T-helper 1 cell treated with Interleukin-12 subunit alpha and Interleukin-12 subunit beta and Interleukin-4 antibody, amounts not matched to agents 30 μg/mL and 1 μg/mL, for 36 hours (primary cell): ENCODE measurements at regions not wholly inside any gene's neighbourhood (a gene's known extent, or its start where the extent isn't known, plus 50 kb on each side); places are given as distances from the start of the nearest gene placed in this dataset.
"Not testable (repeated sequence)": the region's sequence is repeated elsewhere in the genome, so short reads cannot be mapped to it uniquely, and the experiment has no call there.

Experiments
- H3K27ac Mint-ChIP-seq: one replicate; pipeline ENCODE4 v1.8.0; 2021; ENCODE audit warnings: mild to moderate bottlenecking, mixed read lengths
- H3K27me3 Mint-ChIP-seq: one replicate; pipeline ENCODE4 v1.8.0; 2021; ENCODE audit warnings: low read depth, mixed read lengths
- H3K36me3 Mint-ChIP-seq: one replicate; pipeline ENCODE4 v1.8.0; 2021; ENCODE audit warnings: low read depth, mixed read lengths
- H3K4me1 Mint-ChIP-seq: one replicate; pipeline ENCODE4 v1.8.0; 2021; ENCODE audit warnings: low read depth, mixed read lengths
- H3K4me3 Mint-ChIP-seq: one replicate; pipeline ENCODE4 v1.8.0; 2021; ENCODE audit warnings: mild to moderate bottlenecking, moderate library complexity, mixed read lengths
- H3K9me3 Mint-ChIP-seq: one replicate; pipeline ENCODE4 v1.8.0; 2021; ENCODE audit warnings: mixed read lengths

DNA sequence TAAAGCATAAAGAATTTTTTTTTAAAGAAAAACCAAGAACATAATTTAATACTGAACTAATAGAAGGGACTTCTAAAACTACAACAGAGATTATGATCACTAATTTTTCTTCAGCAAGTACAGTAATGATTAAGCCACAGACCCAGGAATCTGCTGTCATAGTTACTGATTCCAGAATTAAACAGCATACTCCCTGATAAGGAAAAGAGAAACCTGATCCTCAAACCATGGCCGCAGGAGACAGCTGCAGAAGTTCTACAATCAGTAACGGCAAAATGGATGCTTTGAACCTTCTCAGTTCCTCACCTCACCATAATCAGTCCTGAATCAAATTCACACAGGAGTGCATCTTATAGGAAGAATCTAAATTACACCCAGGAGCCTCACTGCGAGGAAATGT, 939.0 kb upstream of the SLITRK1 start:
- Mint-ChIP-seq H3K4me1 (no peaks in the 10 kb centered on the region), H3K9me3 (no peaks in the 10 kb centered on the region), H3K4me3 (no peak overlapping the region), H3K27me3 (no peaks in the 10 kb centered on the region), H3K36me3 (no peaks in the 10 kb centered on the region), H3K27ac (no peak overlapping the region)

DNA sequence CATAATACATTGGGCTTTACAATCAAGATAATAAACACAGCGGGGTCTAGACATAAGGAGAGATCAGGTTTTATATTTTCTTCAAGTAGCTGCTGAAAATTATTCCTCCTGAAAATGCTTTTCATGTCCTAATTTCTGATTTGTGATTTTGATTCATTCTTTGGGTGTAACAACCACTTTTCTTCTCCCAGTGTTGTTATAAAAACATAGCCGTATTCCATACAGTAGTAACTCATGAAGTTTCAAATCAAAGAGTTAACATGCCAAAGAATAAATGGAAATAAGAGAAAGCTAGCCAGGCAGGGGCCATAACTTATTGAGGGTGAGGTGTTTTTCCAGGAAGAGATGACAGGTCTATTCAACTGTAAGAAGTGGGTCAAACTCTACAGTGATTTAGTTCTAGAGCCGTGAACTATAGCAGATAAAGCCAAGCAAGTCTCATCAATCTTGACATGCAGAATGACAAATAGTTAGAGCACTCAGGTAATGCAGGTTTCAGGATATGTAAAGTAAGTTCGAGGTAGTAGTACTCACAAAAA, 934.4 kb upstream of the SLITRK1 start:
- no peaks in the 10 kb centered on the region for H3K27me3 Mint-ChIP-seq

DNA sequence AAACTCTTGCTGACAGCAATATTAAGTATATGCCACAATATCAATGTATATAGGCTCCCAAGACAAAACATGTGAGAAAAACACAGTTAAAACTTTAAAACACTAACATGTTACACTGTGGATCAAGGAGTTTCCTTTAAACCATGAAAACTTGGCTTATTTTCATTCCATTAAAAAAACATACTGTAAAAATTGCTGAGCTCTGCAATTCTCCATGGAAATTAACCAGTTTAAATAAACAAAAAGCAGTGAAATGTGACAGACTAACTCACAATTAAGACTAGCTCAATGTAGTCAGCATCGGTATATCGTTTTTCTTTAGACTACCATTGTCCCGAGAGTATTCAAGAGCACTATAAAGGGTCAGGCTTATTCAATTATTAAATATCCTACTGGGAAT, 930.5 kb upstream of the SLITRK1 start:
- Mint-ChIP-seq H3K36me3 (no peaks in the 10 kb centered on the region), H3K27ac (no peak overlapping the region), H3K9me3 (no peaks in the 10 kb centered on the region), H3K4me3 (no peak overlapping the region), H3K4me1 (no peaks in the 10 kb centered on the region), H3K27me3 (no peaks in the 10 kb centered on the region)

More for the DNA sequence above, 934.4 kb upstream of the SLITRK1 start:
- Mint-ChIP-seq H3K4me1 (no peaks in the 10 kb centered on the region), H3K4me3 (no peak overlapping the region), H3K27ac (no peak overlapping the region), H3K36me3 (no peaks in the 10 kb centered on the region), H3K9me3 (no peaks in the 10 kb centered on the region)

DNA sequence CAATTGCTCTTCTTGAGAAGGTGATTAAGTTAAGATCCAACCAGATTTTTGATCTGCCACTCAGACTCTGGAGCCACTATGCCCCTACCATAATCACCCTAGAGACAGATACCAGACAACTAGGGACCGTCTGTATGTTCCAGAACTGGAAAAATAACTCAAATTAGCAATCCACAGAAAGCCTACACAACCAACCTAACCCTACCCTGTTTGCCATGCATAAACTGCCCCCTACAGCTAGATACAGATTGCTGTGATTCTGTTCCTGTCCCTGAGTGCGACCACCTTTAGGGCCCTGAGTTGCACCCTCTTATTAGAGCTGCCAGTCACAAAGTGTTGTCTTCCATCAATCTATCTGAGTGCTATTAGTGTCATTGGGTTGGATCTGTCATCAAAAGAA, 929.8 kb upstream of the SLITRK1 start:
- Mint-ChIP-seq H3K36me3 (no peaks in the 10 kb centered on the region), H3K9me3 (no peaks in the 10 kb centered on the region), H3K4me3 (no peak overlapping the region), H3K4me1 (no peaks in the 10 kb centered on the region), H3K27me3 (no peaks in the 10 kb centered on the region), H3K27ac (no peak overlapping the region)

DNA sequence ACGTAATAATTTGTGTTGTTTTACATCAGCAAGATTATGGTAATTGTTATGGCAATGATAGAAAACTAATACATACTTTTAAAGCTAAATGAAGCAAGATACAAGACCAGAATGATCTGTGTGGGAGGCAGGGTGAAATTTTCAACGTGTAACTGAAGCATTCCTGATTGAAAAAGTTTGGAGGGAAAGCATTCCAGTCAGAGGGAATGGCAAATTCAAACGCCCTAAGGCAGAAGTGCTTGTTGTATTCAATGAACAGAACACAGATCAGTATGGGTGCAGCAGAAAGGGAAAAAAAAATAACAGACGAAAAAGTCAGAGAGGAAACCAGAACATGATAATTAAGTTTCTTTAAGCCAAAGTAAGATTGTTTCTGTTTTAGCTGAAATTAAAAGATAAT, 928.5 kb upstream of the SLITRK1 start:
- Mint-ChIP-seq H3K27me3 (no peaks in the 10 kb centered on the region), H3K36me3 (no peaks in the 10 kb centered on the region), H3K27ac (no peak overlapping the region), H3K4me1 (no peaks in the 10 kb centered on the region), H3K4me3 (no peak overlapping the region), H3K9me3 (no peaks in the 10 kb centered on the region)

DNA sequence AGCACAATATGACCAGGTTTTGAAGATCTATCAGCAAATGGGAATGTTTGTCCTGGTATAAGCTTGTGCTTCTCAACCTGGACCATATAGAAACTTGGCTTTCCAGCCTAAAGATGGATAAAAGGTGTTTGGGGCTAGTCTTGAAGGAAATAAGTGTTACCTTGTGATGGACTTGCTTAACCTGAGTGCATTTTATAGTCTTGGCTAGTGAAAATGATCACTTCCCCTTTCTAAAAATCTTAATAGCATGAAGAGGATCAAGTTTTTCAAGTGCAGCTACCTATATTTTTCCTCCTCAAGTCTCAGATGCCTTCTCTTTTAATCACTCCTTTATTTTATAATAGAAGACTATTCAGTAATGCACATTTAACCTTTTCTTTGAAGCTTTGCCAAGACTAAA, 919.8 kb upstream of the SLITRK1 start:
- Mint-ChIP-seq H3K4me1 (no peaks in the 10 kb centered on the region), H3K4me3 (no peak overlapping the region), H3K27ac (no peak overlapping the region), H3K36me3 (no peaks in the 10 kb centered on the region), H3K9me3 (no peaks in the 10 kb centered on the region), H3K27me3 (no peaks in the 10 kb centered on the region)

DNA sequence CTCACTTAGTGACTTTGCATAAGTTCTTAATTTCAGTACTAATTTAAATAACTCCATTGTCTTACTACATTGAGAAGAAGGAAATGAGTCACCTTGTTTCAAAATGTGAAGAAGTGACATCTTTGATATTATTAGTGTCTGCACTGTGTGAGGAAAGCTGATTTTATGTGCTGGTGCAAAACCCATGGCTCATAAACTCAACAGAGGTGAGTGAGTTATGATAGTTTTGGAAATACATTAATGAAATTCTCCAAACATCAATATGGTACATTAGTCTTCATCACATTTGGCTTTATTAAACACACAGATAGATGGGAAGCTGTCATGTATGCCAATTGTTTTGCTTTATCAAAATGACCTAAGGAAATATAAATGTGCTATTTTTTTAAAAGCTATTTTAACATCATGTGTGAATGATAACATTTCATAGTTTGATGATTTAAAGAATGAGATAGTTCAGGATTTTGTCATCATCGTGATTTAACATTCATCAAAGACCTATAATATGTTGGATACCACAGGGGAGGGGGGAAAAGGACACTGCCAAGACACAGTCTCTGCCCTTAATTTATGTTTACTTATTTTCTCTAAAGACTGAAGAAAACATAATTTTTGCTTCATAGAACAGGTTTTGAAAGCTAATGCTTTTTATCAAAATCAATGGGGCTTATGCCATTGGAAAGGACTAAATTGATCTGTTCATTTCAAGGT, 902.3 kb upstream of the SLITRK1 start:
- Mint-ChIP-seq H3K4me3 (no peak overlapping the region), H3K27me3 (no peaks in the 10 kb centered on the region), H3K4me1 (no peaks in the 10 kb centered on the region), H3K9me3 (peaks cover 11% of the 10 kb centered on the region), H3K36me3 (no peaks in the 10 kb centered on the region), H3K27ac (no peak overlapping the region)

DNA sequence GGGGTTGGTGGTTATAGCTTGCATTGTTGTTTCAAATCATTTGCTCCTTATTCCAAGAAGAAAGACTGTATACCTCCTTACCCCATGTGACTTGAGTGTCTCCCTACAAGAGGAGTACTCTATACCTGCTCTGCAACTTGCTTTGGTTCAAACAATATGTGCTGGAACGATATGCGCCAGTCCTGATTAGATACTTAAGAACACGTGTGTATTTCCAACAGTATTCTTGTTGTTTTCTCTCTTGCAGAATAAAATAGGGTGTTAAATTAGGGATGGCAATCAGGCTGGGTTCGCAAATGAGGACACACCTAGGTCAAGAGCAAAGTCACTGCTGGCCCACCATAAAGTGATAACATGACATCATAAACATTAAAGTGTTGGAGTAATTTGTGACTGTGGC, 895.0 kb upstream of the SLITRK1 start:
- H3K4me1 Mint-ChIP-seq = no peaks in the 10 kb centered on the region
- no peaks in the 10 kb centered on the region for H3K27me3 Mint-ChIP-seq
- no peaks in the 10 kb centered on the region for H3K9me3 Mint-ChIP-seq
- no peak overlapping the region for H3K27ac Mint-ChIP-seq
- no peak overlapping the region for H3K4me3 Mint-ChIP-seq
- no peaks in the 10 kb centered on the region for H3K36me3 Mint-ChIP-seq

DNA sequence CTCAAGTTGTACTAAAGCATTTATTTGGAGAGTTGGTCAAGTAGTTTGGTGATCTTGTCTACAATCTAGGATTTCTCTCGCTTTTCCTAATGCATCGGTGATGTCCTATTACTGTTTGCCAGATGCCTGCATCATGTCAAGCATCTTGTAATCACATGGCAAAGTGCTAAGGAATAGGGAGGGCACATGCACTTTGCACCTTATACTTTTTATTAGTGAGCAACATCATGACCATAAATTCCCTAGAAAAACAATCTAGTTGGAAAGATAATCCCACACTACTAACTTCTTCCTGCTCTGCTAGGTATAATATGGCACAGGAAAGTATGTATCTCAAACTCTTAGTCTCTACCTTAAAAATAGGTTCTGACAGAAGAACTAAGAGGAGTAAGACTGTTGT, 894.3 kb upstream of the SLITRK1 start:
- no peaks in the 10 kb centered on the region for H3K36me3 Mint-ChIP-seq
- no peaks in the 10 kb centered on the region for H3K27me3 Mint-ChIP-seq
- no peaks in the 10 kb centered on the region for H3K4me1 Mint-ChIP-seq
- H3K4me3 Mint-ChIP-seq = no peak overlapping the region
- H3K9me3 Mint-ChIP-seq = no peaks in the 10 kb centered on the region
- no peak overlapping the region for H3K27ac Mint-ChIP-seq

DNA sequence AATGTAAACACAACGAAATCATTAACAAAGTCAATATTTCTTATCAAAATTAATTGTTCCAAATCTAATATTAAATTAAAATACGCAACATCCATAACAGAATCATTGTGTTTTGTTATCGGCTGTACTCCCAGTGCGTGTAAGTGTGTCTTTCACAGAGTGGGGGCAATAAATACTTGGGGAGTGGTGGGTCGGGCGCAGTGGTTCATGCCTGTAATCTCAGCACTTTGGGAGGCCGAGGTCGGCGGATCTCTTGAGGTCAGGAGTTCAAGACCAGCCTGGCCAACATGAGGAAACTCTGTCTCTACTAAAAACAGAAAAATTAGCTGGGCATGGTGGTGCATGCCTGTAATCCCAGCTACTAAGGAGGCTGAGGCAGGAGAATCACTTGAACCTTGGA, 893.6 kb upstream of the SLITRK1 start:
- H3K27me3 Mint-ChIP-seq, H3K4me3 Mint-ChIP-seq, H3K36me3 Mint-ChIP-seq, H3K4me1 Mint-ChIP-seq, H3K9me3 Mint-ChIP-seq, H3K27ac Mint-ChIP-seq: not testable (repeated sequence)

DNA sequence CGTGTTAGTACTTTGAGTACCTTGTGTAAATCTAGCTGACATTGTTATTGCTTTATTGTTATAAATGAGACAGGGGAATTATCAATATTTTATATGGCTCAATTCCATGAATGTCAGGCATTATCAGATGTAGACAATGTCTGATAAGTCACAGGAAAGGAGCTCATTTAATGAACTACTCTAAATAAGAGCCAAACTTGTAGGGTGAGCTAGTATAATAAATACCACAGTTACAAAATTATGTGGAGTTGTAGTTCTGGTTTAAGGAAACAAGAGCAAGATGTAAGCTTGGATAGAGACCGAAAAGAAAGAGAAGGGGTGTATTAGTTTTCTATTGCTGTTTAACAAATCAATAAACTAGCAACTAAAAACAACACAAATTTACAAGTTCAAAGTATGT, 891.8 kb upstream of the SLITRK1 start:
- no peaks in the 10 kb centered on the region for H3K9me3 Mint-ChIP-seq

DNA sequence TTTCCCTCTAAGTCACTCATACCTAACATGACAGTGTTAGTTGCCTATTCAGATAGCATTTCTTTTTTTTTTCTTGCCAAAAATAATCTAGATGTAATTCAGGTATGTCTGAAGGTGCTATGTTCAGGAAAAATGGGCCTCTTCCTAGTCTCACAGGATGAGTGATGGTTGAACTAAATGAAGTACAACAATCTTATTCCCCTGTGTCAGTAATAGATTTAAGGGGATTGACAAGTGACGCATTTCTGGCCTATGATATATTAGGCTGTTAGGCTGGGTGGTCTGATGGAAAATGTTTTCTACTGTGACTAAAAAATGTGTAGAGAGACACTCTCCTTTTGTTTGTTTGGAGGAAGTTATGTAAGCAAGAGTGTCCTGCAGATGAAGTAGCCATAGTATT, 878.7 kb upstream of the SLITRK1 start:
- Mint-ChIP-seq H3K4me3 (no peak overlapping the region), H3K4me1 (no peaks in the 10 kb centered on the region), H3K27ac (no peak overlapping the region), H3K9me3 (no peaks in the 10 kb centered on the region), H3K36me3 (no peaks in the 10 kb centered on the region), H3K27me3 (no peaks in the 10 kb centered on the region)

More for the DNA sequence above, 891.8 kb upstream of the SLITRK1 start:
- no peaks in the 10 kb centered on the region for H3K36me3 Mint-ChIP-seq
- H3K27ac Mint-ChIP-seq = no peak overlapping the region
- no peaks in the 10 kb centered on the region for H3K27me3 Mint-ChIP-seq
- no peak overlapping the region for H3K4me3 Mint-ChIP-seq
- H3K4me1 Mint-ChIP-seq = no peaks in the 10 kb centered on the region

DNA sequence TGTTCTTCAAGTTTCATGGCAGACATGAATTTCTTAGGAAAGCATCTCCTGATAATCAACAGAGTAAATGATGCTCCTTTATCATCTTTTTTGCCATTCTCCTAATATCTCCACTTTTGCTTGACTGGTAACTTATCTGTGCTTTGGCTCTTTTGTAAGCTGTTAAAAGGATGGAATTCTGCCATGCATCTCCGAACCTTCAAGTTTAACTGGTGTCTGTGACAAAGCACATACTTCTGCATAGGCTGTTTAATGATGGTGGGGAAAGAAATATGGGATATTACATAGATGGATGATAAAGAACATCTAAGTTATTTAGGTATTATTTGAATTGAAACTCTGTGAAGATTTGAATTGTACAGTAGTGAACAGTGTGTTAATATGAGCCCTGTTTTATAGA, 866.9 kb upstream of the SLITRK1 start:
- Mint-ChIP-seq H3K4me3 (no peak overlapping the region), H3K9me3 (peaks cover 8% of the 10 kb centered on the region), H3K27me3 (no peaks in the 10 kb centered on the region), H3K36me3 (no peaks in the 10 kb centered on the region), H3K4me1 (no peaks in the 10 kb centered on the region), H3K27ac (no peak overlapping the region)

DNA sequence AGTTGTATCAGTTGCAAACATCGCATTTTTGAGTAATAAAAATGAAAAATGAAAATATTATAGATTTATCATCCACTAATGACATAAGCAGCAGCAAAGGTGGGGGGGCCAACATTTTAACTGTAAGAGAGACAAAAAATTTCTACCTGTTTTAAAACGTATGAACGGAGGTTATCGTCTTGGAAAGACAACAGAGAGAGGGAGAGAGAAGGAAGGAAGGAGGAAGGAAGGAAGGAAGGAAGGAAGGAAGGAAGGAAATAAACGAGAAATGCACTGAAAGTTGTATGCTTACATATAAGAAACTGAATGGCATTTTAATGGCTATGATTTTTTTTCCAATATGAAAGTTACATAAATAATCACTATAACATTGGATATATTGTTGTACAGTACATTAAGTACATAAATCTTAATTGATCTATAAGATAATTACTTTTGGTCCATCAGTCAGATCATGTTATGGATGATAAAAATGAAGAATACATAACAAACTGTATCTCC, 862.8 kb upstream of the SLITRK1 start:
- H3K36me3 Mint-ChIP-seq = no peaks in the 10 kb centered on the region
- no peak overlapping the region for H3K4me3 Mint-ChIP-seq
- no peaks in the 10 kb centered on the region for H3K9me3 Mint-ChIP-seq
- no peaks in the 10 kb centered on the region for H3K27me3 Mint-ChIP-seq
- H3K27ac Mint-ChIP-seq = no peak overlapping the region
- H3K4me1 Mint-ChIP-seq = no peaks in the 10 kb centered on the region

DNA sequence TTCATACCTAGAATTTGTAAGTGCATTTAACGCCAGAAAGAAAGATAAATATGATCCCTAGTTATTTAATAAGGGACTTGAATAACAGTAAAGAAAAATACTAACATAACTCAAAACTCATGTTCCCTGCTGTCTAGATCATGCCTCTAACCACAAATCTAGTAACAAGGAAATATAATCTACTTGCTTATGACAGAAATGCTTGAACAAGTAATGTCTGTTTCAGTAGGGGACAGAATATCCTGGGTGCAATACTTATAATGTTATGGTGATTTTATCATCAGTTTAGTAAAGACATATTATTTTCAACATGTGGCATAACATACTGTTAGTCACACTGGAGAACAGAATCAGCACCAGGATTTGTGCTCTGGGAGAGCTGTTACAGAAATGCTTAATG, 861.9 kb upstream of the SLITRK1 start:
- no peaks in the 10 kb centered on the region for H3K27me3 Mint-ChIP-seq
- no peaks in the 10 kb centered on the region for H3K9me3 Mint-ChIP-seq
- H3K4me1 Mint-ChIP-seq = no peaks in the 10 kb centered on the region
- no peak overlapping the region for H3K27ac Mint-ChIP-seq
- no peaks in the 10 kb centered on the region for H3K36me3 Mint-ChIP-seq
- no peak overlapping the region for H3K4me3 Mint-ChIP-seq
